Activated CD8-positive, alpha-beta memory T cell treated with anti-CD3 and anti-CD28 coated beads for 36 hours (primary cell): ENCODE measurements at regions not wholly inside any gene's neighbourhood (a gene's known extent, or its start where the extent isn't known, plus 50 kb on each side); places are given as distances from the start of the nearest gene placed in this dataset.

Source experiments
- CTCF ChIA-PET: fragments of 350-600 bp; sonication (Branson Sonifier 250); formaldehyde crosslinking; loops from one replicate; lab custom pipeline; 2021; ENCODE audit warnings: antibody characterized with exemption; lab: Charles Lee
- POLR2A ChIA-PET: fragments of 350-600 bp; sonication (Branson Sonifier 250); formaldehyde crosslinking; loops from one replicate; lab custom pipeline; 2021; ENCODE audit warnings: antibody characterized with exemption; lab: Charles Lee

DNA sequence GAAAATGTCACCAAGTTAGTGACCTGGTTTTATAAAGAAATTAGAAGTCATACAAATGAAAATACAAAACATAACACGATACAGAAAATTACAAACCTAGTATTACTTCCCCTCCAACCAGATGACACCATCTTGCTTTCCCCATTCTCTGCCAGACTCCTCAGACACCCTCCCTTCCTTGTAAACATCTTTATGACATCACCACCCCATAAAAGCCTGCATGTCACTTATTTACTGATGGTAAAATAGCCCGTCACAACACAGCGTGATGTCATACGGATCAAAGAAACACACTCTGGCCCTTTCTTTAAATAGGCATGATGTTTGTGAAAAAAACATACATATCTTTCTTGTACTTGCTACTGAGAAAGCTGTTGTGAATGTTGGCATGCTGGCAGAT, 254.8 kb upstream of the SOX11 start:
- ChIA-PET POLR2A (no interaction called here), CTCF (no interaction called here)

DNA sequence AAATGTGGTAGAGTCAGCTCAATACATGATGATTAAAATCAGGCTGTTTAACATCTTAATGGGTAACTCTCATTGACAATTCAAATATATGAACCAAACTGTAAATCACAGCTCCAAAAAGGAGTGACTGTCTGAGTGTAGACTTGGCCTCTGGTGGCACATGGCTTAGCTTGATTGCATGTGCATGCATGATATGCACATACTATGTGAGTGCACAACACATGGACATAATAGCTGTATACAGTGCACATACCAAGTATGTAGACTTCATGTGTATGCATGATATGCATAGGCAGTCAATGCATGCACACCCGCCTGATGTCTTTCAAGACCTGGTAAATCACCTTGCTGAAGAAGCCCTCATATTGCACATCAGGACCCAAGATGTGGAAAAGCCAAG, 252.0 kb upstream of the SOX11 start:
- CTCF ChIA-PET = no interaction called here
- POLR2A ChIA-PET = no interaction called here

DNA sequence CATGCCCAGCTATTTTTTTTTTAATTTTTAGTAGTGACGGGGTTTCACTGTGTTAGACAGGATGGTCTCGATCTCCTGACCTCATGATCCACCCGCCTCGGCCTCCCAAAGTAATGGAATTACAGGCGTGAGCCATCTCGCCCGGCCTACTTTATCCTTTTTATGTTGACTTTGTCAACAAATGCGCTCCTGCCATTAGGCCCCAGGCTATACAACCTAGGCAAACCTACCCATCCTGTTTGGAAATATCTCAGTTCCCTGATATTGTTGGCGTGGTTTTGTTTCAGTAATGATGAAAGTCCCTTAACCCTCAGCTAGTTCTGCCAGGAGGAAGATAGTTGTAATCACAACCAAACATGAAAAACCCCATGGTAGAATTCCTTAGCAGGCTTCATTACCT, 249.4 kb upstream of the SOX11 start:
- ChIA-PET CTCF (no interaction called here), POLR2A (no interaction called here)

DNA sequence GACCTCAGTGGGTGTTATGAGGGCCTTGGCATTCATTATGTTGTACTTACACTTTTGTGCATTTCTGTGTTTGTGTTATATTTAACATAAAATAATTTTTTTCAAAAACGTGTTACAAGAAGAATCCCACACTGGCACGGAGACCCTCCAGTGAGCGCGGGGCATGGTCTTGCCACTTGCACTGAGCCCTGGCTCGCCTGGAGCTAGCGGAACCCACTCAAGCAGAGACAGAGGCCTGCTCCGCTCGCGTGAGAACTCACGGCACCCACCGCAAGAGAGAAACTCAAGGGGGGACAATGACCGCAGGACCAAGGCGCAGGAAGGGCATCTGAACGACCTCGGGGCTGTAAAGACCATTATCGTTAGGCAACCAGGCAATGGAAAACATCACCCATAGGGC, 248.0 kb upstream of the SOX11 start:
- ChIA-PET CTCF (no interaction called here), POLR2A (no interaction called here)

DNA sequence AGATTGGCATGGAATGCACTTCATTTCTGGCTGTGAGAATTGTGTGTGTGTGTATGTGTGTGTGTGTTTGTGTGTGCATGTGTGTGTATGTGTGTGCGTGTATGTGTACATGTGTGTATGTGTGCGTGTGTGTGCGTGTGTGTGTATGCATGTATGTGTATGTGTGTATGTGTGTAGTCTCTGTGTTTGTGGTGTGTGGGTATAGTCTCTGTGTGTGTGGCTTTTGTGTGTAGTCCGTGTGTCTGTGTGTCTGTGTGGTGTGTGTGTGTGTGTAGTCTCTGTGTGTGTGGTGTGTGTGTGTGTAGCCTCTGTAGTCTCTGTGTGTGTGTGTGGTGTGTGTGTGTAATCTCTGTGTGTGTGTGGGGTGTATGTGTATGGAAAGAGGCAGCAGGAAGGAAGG, 247.3 kb upstream of the SOX11 start:
- POLR2A ChIA-PET = no interaction called here
- CTCF ChIA-PET = no interaction called here

DNA sequence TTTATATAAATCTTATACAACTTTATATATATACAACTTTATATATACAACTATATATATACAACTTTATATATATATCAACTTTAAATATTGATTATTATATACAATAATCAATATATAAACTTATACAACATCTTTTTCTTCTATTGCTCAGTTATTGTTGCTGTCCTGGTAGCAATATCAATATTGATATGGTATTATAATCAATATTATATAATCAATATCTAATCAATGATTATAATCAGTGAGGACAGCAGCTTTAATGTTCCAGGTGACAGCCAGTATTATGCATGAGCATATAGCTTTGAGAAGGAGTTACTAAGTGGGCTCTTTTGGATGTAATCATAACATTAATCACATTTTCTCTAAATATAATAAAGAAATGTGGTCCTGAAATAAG, 242.3 kb upstream of the SOX11 start:
- ChIA-PET CTCF (no interaction called here), POLR2A (no interaction called here)

DNA sequence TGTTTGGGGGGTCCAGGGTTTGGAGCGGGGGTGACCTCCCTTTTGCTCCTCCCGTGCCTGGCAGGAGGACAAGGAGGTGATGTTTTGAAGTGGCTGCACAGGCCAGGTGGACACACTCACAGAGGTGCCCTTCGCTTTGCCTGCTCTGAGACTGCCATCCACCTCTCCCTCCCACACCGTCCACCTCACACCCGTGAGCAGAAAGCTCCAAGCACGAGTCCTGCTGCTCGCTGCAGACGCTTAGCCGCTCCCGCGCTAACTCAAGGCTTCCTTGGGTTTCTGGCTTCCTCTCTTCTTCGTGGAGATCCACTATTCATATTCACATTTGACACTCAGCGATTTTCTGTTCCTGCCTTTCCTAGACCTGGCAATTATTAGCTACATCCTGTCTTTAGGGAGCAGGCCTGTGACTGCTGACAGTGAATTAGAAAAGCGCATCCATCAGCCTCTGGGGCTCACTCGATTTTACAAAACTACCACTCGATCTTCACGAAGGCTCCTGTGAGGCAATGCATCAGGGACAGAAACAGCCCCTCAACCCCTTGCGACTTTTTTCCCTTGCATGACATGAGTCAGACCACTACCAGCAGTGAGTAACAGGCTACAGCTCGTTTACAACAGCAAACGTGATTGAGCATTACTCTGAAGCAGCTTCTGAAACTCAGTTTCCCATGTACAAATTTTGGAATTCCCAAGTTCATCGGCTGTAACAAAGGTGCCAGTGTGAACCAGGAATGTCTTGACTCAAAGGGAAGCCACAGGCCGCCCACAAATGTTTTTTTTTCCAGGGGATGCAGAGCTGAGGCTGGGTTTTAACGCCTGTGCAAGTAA, 238.7 kb upstream of the SOX11 start:
- ChIA-PET POLR2A (no interaction called here), CTCF (no interaction called here)

DNA sequence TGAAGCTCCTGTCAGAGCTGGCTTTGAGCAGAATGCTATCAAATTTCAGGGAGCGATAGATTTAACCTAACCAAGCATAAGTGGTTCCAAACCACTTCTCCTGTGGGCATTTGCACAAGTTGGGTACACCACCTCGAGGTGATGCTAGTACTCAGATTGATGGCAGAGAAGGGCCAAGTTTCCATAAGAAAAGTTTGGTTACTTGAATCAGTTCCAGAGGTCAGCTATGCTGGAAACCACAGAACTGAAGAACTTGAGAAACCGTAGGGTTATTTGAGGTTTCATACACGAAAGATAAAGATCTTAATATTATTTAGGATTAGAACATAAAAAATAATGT, 238.2 kb upstream of the SOX11 start:
- ChIA-PET CTCF (no interaction called here), POLR2A (no interaction called here)

DNA sequence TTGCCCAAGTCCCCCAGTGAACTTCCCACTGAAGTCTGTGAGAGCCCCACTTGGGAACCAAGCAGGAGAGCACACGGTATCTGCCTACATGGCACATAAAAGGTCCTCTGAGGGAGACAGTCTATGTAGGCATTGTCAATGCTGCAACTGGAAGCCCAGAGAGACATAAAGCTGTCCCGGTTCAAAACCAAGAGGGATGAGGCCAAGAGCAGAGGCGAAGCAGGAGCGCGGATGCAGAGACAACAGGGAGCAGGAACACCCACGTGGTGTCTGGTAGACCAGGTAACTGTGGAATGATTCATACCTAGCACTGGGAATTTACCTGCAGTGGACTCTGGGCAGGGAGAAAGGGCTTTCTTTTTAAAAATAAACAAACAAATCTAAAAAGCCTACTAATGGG, 233.1 kb upstream of the SOX11 start:
- ChIA-PET POLR2A (no interaction called here), CTCF (no interaction called here)

DNA sequence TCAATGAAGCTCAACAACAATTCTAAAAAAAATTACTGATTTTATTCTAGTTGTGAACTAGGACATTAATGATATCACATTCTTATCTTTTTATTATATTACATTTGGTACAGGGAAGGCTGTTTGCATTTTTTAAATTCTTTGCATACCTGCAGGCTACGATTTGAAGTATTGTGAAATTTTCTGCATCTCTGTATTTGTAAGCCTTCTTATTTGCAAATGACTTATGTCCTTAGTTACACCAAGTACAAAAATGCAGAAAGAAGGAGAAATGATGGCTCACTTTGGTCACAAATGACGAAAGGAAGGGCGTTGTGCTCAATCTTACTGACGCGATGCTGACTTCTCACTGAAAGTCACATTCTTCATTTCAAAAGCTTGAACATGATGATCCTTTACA, 227.5 kb upstream of the SOX11 start:
- POLR2A ChIA-PET = no interaction called here
- CTCF ChIA-PET = no interaction called here

DNA sequence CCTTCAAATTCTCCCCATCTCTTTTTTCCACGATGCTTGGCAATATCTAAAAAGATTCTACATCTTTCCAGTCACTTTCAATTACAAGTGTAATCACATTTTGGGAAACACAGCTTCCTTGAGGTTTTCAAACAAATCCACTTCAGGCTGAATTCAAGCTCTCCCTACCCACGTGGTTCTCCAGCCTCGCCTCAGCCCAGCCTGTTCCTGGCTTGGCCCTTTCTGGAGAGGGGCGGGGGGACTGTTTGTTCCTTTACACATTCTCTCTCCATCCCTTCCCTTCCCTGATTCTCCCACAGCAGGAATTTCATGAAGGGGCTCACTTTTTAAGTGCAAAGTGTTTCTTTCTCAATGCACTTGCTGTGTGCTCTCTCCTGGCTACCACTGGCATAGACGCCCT, 226.3 kb upstream of the SOX11 start:
- CTCF ChIA-PET = no interaction called here
- POLR2A ChIA-PET = no interaction called here

DNA sequence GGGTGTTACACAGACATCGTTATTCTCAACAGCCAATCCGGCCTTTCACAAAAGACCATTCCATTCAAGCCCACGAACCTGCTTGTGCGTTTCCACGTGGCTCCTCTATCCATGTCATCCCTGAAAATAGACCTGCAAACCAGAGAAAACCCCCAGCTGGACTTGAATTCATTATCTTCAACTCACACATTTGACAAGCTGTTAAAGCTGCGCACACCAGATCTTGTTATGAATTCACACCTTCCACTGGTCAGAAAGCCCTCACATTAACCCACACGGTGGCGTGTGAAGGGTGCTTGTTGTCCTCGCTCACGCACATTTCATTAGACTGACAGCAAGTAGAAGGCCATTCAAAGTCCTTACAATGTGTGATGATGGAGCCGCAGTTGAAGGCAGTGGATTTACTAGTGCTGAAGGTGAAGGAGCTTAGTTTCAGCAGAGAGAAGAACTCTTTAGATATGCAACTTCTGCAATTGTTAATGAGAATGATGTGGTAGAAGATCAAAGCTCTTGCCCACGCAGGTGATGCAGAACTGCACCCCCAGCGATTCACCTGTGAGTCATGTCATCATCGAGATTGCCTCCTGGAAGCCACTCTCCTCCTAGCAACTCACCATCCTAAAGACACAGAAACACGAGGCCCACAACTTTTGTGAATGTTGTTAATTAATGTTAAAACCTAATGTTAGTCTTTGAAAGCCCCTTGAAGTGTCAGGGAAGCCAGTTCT, 224.8 kb upstream of the SOX11 start:
- ChIA-PET POLR2A (no interaction called here), CTCF (no interaction called here)

DNA sequence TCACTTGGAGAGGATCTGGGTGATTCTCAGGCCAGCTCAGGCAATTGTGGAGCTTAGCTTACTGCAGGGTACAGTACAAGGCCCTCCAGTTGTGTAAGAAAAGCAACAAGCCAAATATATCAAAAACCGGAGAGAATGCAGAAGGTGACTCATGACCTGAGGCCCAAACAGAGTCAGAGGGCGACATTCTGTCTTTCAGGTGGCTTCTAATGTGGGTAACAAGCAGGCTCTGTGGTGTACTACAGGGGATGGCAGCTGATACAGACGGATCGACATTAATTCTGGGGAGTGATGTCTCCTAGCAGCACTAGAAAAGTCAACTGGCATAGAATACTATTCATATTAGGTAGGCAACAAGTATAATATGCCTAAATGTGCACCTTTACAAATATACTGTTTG, 219.5 kb upstream of the SOX11 start:
- POLR2A ChIA-PET = no interaction called here
- CTCF ChIA-PET = no interaction called here

DNA sequence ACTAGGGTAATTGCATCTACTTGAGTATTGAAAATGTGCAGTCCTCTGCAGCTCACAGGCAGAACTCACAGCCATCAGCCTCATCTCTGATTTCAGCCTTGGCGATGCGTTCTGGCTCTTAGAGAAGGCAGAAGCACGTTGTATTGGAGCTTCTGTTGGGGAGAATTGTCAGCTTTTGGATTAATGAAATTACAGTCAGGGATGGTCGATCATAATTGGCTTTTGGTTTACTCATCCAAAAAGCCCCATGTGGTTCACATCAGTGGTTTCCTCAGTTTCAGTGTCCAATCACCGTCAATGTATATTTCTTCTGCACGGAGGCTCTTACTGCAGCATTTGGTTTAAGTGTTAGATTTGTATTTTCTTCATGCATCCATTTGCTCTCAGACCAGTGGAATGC, 218.5 kb upstream of the SOX11 start:
- ChIA-PET CTCF (no interaction called here), POLR2A (no interaction called here)

DNA sequence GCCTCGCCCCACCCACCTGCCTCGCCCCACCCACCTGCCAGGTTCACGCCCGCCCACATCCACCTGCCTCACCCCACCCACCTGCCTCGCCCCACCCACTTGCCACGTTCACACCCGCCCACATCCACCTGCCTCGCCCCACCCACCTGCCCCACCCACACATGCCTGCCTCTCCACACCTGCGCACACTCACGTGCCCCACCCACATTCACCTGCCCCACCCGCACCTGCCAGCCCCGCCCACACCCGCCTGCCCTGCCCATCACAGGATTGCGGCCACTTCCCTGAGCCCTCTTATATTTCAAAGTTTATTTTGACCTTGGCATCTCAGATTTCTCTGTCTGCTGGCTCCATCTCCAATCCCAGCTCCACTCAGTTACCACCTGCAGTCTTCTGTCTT, 217.5 kb upstream of the SOX11 start:
- POLR2A ChIA-PET = no interaction called here
- CTCF ChIA-PET = no interaction called here

DNA sequence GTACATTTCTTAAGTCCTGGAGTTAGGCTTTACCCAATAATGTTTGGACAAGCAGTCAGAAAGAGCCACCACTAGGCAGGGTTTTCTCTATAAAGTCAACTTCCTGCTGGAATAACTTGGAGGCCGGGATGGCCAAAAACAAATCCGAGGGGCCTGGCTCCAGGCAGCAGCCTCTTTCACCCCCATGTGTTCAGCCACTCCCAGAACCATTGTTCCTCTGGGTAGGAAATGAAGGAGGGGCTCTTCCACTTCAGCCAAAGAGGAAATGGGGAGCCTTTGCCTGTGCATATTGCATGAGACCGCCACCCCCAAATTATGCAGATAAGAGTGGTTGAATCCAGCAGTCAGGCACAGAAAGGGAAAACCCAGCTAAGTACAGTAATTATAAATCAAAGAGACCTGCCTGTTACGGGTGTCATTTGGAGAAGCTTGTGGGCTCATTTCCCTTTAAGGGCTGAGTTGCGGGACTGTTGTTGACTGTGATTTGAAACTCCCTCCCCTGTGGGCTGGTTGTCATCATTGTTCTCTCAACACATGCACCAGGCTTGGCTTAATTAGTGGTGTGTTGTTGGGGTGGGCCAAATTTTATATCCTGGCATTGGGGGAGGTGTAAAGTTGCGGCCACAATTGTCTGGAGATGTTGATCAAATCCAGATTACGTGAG, 212.8 kb upstream of the SOX11 start:
- ChIA-PET POLR2A (no interaction called here), CTCF (no interaction called here)

DNA sequence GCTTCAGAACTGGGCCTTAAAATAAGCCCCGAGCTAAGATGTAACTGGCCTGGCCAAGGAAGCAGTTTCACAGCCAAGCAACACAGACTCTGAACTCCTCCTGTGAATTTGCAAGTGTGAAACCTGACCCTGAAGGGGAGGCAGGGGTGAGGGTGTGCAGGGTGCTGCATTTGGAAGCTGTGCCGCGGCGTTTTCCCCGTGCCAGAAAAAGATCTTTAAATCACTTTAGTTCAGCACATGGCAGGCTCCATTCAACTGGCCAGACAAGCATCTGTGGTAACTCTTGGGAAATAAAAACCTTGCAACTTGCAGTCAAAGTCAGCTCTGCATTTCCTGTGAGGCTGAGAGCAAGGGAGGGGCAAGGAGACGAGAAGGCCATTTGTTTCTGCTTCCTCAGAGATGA, 209.3 kb upstream of the SOX11 start:
- CTCF ChIA-PET = no interaction called here
- POLR2A ChIA-PET = no interaction called here

DNA sequence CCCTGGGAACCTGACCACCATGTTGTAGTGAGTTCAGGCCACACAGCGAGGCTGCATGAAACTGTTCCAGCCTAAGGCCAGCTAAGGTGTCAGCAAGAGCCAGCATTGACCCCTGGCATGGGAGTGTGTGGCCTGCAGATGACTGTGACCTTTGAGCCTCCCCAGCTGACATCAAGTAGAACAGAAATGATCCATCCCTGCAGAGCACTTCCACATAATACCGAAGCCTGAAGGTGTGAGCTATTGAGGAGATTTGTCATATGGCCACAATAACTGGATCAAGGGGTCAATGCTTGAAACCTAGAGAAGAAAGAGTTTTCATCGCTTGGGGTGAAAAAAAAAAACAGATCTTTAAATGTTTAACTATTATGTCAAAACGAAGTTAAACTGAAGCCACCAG, 207.3 kb upstream of the SOX11 start:
- ChIA-PET CTCF (no interaction called here), POLR2A (no interaction called here)

DNA sequence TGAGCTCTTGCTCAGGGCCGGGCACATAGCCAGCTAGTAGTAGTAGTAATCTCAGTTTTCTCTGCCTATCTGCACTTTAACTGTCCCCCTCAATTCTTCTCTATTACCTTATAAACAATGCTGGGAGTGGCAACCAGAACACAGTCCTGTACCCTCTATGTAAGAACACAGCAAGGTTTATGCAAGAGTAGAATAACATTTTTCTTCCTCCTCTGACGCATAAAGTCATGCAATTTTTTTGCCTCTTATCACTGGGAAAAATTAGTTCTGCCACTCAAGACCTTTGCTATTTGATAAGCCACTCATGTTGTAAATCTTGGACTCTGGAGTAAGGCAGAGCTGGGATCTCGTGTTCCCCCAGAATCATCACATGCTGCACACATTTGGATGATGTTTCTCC, 200.7 kb upstream of the SOX11 start:
- ChIA-PET CTCF (no interaction called here), POLR2A (no interaction called here)

DNA sequence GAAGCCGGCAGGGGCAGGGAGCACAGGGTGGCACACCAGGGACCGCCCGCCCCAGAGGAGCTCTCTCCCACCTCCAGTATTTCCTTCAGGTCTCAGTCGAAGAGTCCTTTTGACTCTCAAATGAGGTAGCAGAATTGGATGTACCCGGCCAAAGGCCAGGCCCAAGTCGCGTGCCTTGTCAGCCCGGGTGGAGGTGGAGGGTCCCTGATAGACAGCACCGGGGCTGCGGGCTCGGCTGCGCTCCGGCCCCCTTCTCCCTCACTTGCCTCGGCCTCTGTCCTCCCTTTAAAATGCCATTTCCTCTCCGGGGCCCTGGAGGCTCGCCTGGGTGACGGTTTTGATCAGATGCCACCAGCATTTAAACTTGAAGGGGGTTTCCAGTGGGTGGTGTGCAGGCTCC, 198.9 kb upstream of the SOX11 start:
- ChIA-PET CTCF (no interaction called here), POLR2A (no interaction called here)

DNA sequence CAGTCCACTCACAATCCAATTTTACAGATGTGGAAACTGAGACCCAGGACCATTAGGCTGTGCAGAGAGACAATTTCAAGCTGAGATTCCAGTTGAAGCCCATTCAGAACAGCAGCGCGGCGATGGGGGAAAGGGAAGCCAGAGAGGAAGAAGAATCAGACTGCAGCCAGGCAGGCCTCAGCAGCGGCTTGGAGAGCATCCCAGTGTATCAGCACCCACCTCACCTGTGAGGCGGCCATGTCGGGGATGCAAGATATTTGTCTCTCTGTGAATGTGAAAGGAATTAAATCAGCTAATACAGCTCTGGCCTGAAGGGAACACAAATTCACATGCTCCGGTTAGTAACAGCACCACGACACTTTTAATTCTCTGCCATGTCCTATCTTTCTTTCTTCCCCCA, 198.0 kb upstream of the SOX11 start:
- CTCF ChIA-PET = no interaction called here
- POLR2A ChIA-PET = no interaction called here
